Anterior cingulate cortex (tissue), 58 donors: ENCODE measurements at regions not wholly inside any gene's neighbourhood (a gene's known extent, or its start where the extent isn't known, plus 50 kb on each side); places are given as distances from the start of the nearest gene placed in this dataset.
A peak's percentile ranks its signal among the peaks of the same experiment; 100 is the strongest.

Experiments used
- DNase-seq, 58 donors: peaks; one replicate each; lab custom pipeline; 2025; lab: John Stamatoyannopoulos, UW

DNA sequence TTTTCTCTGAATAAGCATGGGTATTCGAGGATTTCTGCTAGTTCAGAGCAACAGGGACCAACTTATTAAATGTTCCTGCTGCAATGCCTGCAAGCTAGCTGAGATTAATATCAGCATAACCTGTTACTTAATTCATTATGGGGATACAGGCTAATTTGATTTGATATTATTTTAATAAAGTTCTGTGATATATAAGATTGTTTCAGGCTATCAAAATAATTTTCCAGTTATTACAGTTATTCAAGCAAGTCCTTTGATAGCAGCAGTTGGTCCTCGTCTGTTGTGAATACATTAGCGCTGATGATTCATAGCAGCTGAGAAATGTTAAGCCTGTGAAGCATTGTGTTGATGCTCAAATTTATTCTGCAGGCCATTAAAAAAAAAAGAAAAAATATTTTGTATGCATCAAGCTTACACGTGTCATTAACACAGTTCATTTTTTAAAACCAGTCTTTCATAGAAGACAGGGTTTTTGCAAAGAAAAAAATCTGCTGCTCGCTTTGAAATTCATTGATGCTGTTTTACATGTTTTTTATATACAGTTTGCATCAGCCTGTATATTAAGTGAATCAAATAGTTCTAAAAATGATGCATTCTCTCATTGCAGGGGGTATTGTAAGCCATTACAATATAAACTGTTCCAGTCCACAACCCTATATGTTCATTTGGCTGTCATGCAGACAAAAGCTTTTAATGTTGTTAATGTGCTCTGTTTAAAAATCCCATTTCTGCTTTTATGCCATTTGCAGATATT, 482.5 kb downstream of the BCL11A start:
- peak in 1 of 58 donors; percentile 4 for DNase-seq

DNA sequence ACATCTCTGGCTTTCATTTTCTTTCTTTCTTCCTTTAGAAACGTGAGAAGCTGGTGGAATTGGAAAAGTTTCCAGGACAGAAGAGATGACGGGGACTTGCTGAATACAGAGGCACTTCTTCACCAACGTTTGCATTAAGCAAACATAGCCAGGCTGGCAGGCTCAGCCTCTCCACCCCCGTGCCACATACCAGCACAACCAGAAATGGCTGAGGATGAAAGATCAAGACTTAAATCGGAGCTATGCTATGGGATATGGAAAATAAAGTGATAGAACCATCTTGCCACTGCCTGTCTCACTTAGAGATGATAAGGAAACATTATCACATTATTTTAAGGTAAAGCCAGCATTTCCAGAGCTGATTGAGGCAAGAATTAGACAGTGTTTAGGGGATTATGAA, 483.3 kb downstream of the BCL11A start:
- peak in 21 of 58 donors; percentile 1 to 73 (median 8) for DNase-seq

GRCh38 chr2:60068755-60069154, 484.7 kb downstream of the BCL11A start:
- DNase-seq = no peak

GRCh38 chr2:60067006-60067405, 486.4 kb downstream of the BCL11A start:
- no peak for DNase-seq

DNA sequence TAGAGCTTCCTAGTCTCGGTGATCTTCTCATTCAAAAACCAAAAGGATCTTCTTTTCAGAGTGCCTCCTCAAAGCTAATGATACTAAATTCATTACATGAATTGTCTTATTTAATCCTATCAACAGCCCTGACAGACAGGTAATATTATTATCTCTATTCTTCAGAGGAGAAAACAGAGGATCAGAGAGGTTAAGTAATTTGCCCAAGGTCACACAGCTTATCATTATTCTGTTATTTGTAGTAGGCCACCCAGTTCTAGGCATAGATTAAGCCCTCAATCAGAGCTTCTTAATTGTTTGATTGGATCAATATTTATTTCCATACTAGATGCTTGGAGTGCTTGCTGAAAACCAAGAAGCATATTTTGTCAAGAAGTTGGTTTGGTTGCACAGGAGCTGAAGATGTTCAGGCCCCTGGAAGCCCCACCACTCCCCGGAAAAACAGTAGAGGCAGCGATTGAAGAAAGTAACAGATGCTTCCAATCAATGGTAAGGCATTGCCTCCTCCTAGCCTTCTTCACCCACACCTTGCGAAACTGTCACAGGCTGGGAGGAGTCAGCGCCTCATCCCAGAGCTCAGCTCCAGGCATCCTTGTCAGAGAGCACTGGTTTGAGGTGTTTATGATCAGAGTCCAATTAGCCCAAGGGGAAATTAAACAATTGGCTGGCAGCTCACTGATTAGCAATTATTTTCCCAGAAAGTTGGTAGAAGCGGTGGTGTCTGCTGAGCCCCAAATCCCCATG, 487.2 kb downstream of the BCL11A start:
- no peak for DNase-seq

DNA sequence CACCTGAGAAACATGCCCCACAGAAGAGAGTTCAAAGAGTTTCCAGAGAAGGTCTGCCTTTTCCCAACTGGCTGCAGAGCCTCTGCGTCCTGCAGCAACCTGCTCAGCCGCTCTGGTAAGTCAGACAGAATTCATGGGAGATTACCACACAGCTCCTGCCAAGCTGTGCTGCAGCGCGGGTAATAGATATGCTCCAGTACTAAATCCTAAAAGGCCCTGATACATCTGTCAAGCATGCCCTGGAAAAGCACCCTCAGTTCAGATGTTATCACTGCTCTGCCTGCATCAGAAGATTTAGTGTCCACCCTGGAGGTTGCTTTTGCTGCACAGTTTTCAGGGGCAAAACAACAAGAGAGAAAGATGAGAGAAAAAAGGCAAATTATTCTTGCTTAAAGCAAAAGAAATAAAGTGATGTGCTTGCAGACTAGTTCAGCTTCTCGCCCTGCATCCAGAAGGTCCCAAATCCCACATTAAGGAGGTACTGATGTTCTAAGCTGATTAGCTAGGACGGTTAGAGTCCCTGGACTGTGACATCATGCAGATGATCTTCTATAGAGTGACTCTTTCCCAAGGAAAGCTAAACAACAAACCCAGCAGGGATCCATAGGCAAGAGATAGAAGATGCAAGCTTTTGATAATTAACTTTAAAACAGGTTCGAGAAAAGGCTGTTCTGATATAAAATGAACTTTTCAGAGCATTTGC, 488.6 kb downstream of the BCL11A start:
- DNase-seq = peak in 2 of 58 donors; percentile 3 to 18

DNA sequence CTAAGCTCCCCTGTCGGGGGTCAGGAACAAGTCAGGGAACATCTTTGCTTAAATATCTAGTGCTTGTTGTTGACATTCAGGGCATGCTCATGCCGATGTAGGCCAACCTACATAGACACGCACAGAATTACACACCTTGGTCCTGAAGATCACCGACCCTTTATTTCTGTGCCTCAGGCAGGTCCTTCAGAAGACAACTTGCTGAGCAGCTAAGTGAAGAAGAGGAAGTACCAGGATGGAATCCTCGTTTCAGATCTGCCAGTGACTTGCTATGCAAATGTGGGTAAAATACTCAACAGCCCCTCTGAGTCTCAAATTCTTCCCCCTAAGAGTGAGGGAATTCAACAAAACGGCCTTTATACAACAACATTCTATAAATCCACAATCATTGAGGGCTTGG, 494.7 kb downstream of the BCL11A start:
- no peak for DNase-seq

GRCh38 chr2:60054571-60055340, 498.7 kb downstream of the BCL11A start:
- DNase-seq = no peak

DNA sequence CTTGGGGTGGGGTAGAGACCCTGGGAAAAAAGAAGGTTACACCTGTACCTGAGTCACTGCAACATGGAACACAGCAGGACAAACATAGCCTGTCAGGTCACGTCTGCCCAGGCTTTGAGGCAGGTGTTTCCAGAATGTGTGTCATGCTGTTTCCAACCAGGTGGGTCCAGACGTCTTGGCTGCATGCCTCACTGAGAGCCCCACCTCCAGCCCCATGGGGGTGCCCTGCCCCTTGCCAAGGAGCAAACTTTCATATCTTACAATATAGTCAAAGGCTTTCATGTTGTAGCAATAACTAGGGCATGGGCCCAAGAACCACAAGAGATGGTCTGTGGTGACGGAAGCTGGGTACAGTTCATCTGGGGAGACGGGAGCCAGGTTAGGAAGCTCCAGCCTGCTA, 499.7 kb downstream of the BCL11A start:
- no peak for DNase-seq

DNA sequence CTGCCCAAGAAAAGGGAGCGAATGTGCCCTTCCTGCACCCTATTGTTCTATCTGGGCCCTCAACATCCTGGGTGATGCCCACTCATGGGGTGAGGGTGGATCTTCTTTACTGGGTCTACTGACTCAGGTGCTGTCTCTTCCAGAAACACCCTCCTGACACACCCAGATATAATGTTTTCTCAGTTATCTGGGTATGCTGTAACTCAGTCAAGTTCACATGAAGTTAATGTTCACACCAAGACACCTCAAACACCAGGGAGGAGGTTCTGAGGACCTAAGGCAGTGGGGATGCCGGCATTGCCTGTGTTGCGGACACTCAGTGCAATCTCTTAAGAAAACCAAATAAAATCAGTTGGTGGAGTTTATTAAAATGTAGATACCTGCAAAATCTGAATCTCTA, 500.9 kb downstream of the BCL11A start:
- no peak for DNase-seq

- DNase-seq = no peak
Measured at GRCh38 chr2:60051991-60052390, 501.5 kb downstream of the BCL11A start.

DNA sequence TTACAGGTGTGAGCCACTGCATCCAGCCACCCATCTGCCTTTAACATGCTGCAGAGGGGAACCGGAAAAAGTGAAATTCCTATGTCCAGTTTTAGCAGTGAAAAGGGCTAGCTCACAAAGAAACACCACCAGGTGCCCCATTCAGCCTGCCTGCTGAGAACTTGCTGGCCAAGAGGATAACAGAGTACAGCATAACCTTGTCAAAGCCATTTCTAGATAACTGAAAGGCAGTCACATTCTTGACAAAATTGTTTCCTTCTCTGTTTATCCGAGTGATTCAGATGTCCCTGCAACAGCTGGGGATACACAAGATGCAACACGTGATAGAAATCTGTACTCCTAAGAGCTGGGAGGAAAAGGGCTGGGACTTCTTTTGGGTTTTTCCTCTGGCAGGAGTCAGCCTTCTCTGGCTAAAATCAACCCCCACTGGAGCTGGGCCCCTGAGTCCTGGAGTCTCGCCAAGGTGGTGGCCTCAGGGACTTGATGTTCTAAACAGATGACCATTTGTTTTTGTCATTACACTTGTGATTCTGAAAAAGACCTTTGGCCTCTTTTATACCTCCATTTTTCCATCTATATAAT, 505.4 kb downstream of the BCL11A start:
- DNase-seq = no peak

DNA sequence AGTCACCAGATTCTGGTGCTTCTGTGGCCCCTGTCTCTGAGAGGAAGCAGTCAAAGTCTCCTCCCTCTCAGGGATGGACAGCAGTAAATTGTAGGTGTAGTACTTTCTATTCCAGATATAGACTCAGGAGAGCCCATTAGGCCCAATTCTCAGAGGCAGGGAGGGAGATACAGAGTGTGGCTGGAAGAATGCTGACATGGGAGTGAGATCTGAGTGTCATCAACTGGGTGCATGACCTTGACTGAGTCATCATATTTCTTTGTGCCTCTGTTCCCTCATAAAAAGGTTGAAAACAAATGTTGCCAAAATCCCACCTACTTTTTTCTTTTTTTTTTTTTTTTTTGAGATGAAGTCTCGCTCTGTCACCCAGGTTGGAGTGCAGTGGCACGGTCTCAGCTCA, 506.1 kb downstream of the BCL11A start:
- no peak for DNase-seq

DNA sequence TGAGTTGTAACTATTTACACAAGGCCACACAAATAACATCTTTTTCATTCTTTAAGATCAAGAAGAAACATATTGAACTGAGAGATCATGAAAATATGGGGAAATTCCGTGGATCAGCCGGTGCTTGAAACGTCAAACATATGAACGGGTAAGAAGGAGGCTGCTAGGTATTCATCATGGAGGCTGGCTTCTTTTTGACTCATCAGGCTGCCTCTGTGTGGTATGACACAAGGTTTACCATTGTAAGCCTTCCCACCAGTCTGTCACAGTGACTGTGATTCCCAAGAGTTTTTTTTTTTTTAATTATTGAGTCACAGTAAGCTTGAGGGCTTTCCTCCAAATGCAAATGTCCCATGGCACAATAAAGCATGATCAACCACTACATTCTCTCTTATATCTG, 506.9 kb downstream of the BCL11A start:
- DNase-seq = no peak

DNA sequence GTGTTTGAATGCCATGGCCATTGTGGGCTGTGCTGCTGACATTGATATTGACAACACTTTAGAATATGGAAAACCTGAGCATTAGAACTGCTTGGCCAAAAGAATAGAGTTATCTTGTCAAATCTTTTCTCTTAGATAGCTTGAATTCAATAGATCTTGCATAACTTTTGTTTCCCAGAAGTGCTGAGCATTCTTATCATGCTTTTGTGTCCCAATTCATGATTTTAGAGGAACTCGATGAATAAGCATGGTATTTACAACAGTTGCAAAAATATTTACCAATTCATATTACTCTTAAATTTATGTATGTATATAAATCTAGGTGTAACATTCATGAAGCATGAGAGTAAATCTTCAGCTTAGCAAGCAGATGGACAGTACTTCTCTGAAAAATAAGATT, 508.0 kb downstream of the BCL11A start:
- DNase-seq = no peak

- no peak for DNase-seq
Measured at GRCh38 chr2:60044484-60044883, 509.0 kb downstream of the BCL11A start.

- no peak for DNase-seq
Measured at GRCh38 chr2:60042023-60042422, 511.4 kb downstream of the BCL11A start.

DNA sequence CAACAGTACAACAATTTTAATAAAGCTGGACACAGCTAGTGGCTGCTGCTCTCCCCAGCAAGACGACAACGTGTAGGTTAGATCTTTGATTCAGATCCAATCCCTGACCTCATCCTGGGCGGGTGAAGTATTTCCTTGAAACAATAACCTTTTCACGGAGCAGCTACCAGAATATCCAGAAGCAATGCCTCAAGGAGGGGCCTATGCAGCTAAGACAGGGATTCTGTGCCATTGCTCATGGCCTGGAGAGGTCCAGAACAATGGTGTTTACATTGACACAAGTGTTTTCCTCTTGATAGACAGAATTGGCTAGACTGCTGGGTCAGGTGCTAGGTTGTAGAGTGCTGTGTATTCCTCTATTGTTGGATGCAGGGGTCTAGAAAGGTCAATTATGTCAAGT, 520.1 kb downstream of the BCL11A start:
- DNase-seq = no peak

DNA sequence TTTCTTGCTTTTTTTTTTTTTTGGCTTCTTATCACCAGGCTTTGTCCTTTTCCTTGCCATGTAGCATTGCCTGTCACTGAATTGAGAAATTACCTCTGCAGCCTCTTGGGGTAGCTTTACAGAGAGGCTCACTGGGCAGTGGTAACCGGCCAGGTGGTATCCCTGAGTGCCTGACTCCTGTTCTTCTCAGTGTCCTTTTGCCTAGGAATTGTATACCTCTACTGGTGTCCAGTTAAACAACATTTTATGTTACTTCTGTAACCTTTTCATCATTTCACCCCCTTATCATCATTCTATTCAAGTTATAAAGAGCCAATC, 523.9 kb downstream of the BCL11A start:
- DNase-seq = no peak

GRCh38 chr2:60028849-60029565, 524.4 kb downstream of the BCL11A start:
- no peak for DNase-seq
